Neural cell (in vitro differentiated cells): ENCODE measurements at regions not wholly inside any gene's neighbourhood (a gene's known extent, or its start where the extent isn't known, plus 50 kb on each side); places are given as distances from the start of the nearest gene placed in this dataset.

Source experiments
- EP300 ChIP-seq: fragments of 450-650 bp; conservative IDR thresholded peaks from 2 replicates; pipeline ENCODE4 v1.6.1; 2014; ENCODE audit warnings: antibody characterized with exemption, mild to moderate bottlenecking, moderate library complexity; ENCODE audit not compliant: poor library complexity, severe bottlenecking
- EZH2 ChIP-seq: fragments of 200-600, 300-800 bp; shearing (Covaris generic), sonication (generic); IDR thresholded peaks from 2 replicates; pipeline ENCODE4 v1.6.1; 2014; ENCODE audit warnings: antibody characterized with exemption, low read length, borderline replicate concordance, mild to moderate bottlenecking; ENCODE audit not compliant: insufficient read depth, poor library complexity, severe bottlenecking
- POLR2AphosphoS5 ChIP-seq: IDR thresholded peaks from 2 replicates; pipeline ENCODE4 v1.6.1; 2012
- RAD21 ChIP-seq: fragments of 450-650 bp; conservative IDR thresholded peaks from 2 replicates; pipeline ENCODE4 v1.6.1; 2014; ENCODE audit warnings: antibody characterized with exemption, mild to moderate bottlenecking, moderate library complexity
- REST ChIP-seq: IDR thresholded peaks from 2 replicates; pipeline ENCODE4 v1.6.1; 2012; ENCODE audit warnings: borderline replicate concordance
- SMC3 ChIP-seq: fragments of 450-650 bp; conservative IDR thresholded peaks from 2 replicates; pipeline ENCODE4 v1.6.1; 2014; ENCODE audit warnings: antibody characterized with exemption, mild to moderate bottlenecking, moderate library complexity; ENCODE audit not compliant: poor library complexity
- TAF1 ChIP-seq: IDR thresholded peaks from 2 replicates; pipeline ENCODE4 v1.6.1; 2012; ENCODE audit warnings: low read depth
- TF ChIP-seq, protein P1 (sequence below): fragments of 450-650 bp; IDR thresholded peaks from 2 replicates; pipeline ENCODE4 v1.5.1; 2014; ENCODE audit warnings: antibody characterized with exemption, mild to moderate bottlenecking, moderate library complexity; ENCODE audit not compliant: poor library complexity, severe bottlenecking

GRCh38 chr11:15698855-15699254 lies 584.1 kb downstream of the INSC start:
- TF ChIP-seq, protein P1, sequence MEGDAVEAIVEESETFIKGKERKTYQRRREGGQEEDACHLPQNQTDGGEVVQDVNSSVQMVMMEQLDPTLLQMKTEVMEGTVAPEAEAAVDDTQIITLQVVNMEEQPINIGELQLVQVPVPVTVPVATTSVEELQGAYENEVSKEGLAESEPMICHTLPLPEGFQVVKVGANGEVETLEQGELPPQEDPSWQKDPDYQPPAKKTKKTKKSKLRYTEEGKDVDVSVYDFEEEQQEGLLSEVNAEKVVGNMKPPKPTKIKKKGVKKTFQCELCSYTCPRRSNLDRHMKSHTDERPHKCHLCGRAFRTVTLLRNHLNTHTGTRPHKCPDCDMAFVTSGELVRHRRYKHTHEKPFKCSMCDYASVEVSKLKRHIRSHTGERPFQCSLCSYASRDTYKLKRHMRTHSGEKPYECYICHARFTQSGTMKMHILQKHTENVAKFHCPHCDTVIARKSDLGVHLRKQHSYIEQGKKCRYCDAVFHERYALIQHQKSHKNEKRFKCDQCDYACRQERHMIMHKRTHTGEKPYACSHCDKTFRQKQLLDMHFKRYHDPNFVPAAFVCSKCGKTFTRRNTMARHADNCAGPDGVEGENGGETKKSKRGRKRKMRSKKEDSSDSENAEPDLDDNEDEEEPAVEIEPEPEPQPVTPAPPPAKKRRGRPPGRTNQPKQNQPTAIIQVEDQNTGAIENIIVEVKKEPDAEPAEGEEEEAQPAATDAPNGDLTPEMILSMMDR: no peak
- TF ChIP-seq POLR2AphosphoS5 (no peak), SMC3 (no peak), EZH2 (no peak), RAD21 (no peak), EP300 (no peak), REST (no peak), TAF1 (no peak)
